ENCODE measurements at regions not wholly inside any gene's neighbourhood (a gene's known extent, or its start where the extent isn't known, plus 50 kb on each side); places are given as distances from the start of the nearest gene placed in this dataset.

DNA sequence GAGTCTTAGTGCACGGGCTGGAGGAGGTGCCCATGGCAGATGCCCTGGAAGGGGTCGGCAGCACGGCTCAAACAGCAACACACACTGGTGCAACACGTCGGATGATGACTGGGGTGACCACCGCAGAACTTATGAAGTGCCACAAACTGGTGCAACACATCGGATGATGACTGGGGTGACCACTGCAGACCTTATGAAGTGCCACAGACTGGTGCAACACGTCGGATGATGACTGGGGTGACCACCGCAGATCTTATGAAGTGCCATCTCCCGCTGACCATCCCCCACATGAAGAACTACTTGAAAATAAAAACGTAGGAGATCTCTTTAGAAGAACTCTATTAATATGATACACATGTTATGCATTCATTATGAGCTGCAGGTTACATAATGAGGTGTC is 218.3 kb downstream of the TBXT start:
- TF ChIP-seq CTCF (IDR thresholded peaks at IDR 0.05; ENCODE audit: poor library complexity) (no peak), EZH2 (IDR thresholded peaks at IDR 0.05; ENCODE audit: borderline replicate concordance) (no peak), EZH2phosphoT487 (IDR thresholded peaks at IDR 0.05; ENCODE audit: low read depth, severe bottlenecking, unreplicated experiment) (no peak)

Measured in hepatocyte (in vitro differentiated cells).